ENCODE measurements at regions not wholly inside any gene's neighbourhood (a gene's known extent, or its start where the extent isn't known, plus 50 kb on each side); places are given as distances from the start of the nearest gene placed in this dataset.

DNA sequence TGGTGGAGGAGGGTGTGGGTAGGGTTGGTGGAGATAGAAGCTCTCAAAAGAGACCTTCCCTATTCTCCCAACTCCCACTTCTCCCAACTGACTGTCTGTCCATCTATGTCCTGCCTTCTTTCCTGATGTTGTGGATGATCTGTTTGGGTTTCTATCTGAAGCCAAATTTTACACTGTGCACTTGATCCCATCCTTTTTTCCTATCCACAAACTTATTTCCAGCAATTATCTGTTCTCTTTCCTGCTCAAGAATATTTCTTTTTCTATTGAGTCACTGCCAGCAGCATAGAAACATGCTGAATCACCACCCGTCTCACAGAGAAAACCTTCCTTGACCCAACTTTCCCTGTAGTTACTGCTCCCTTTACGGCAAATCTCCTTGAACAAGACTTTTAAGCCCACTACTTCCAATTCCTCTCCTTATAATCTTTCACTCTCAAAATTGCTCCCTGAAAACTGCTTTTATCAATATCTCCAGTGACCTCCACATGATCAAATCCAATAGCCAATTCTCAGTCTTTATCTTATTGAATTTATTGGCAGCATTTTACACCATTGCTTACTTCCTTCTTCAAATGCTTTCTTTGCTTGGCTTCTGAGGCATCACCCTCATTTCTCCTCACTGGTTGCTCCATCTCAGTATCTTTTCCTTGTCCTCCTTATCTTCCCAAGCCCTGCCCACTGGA, 141.2 kb upstream of the SLC7A14 start:
- TF ChIP-seq, protein P1, sequence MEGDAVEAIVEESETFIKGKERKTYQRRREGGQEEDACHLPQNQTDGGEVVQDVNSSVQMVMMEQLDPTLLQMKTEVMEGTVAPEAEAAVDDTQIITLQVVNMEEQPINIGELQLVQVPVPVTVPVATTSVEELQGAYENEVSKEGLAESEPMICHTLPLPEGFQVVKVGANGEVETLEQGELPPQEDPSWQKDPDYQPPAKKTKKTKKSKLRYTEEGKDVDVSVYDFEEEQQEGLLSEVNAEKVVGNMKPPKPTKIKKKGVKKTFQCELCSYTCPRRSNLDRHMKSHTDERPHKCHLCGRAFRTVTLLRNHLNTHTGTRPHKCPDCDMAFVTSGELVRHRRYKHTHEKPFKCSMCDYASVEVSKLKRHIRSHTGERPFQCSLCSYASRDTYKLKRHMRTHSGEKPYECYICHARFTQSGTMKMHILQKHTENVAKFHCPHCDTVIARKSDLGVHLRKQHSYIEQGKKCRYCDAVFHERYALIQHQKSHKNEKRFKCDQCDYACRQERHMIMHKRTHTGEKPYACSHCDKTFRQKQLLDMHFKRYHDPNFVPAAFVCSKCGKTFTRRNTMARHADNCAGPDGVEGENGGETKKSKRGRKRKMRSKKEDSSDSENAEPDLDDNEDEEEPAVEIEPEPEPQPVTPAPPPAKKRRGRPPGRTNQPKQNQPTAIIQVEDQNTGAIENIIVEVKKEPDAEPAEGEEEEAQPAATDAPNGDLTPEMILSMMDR (IDR thresholded peaks at IDR 0.05; ENCODE audit: insufficient read depth, low read length, poor library complexity, severe bottlenecking), result no peak
- TF ChIP-seq EZH2phosphoT487 (conservative IDR thresholded peaks at IDR 0.05; ENCODE audit: low read length), result no peak

Measured in SU-DHL-6 (cell line).